K562 (cell line): ENCODE measurements at regions not wholly inside any gene's neighbourhood (a gene's known extent, or its start where the extent isn't known, plus 50 kb on each side); places are given as distances from the start of the nearest gene placed in this dataset.

Experiments
- BRF2 ChIP-seq: IDR thresholded peaks from 3 replicates; pipeline ENCODE4 v1.6.1; 2011; ENCODE audit warnings: borderline replicate concordance, mild to moderate bottlenecking; ENCODE audit not compliant: insufficient read length, insufficient read depth
- FOXJ3 ChIP-seq: sonication (generic); formaldehyde crosslinking; IDR thresholded peaks from 2 replicates; pipeline ENCODE4 v1.4.0; 2020; ENCODE audit warnings: mild to moderate bottlenecking, missing genetic modification reagents
- HDGF ChIP-seq: fragments of 450-650 bp; IDR thresholded peaks from 2 replicates; pipeline ENCODE4 v1.6.1; 2016
- NCOR1 ChIP-seq: fragments of 450-650 bp; IDR thresholded peaks from 2 replicates; pipeline ENCODE4 v1.6.1; 2016; ENCODE audit warnings: mild to moderate bottlenecking, moderate library complexity
- ZNF639 ChIP-seq, 2 experiments: fragments of 200-800 bp in 1 of 2; sonication (Bioruptor generic) in 1 of 2; sonication (generic) in 1 of 2; formaldehyde crosslinking in 1 of 2; IDR thresholded peaks in 1 of 2; conservative IDR thresholded peaks in 1 of 2; 2 replicates each; pipeline versions ENCODE4 v1.5.0 to v1.6.1; 2016 to 2020; ENCODE audit warnings: missing compliant biosample characterization in 1 of 2, missing genetic modification characterization in 1 of 2, missing genetic modification reagents in 1 of 2

DNA sequence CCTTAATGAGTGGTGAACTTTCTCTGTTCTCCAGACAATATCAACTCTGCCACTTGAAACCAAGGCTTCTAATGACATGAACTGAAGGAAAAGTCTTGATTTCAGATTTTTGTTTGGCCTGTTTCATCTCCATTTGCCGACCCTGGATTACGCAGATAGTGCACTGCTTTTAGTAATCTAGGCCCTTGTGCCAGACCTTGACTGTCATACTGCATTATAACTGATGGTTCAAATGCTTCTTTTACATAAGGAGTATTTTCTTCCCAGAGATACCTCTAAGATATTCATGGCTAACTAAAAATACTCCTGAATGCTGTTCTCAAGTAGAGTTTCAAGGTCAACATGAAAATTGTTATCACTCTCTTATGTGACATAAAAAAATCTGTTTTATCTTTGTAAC lies 238.7 kb upstream of the SEMA6A start:
- TF ChIP-seq BRF2: no peak
- TF ChIP-seq NCOR1: no peak
- TF ChIP-seq HDGF: no peak
- no peak for TF ChIP-seq ZNF639 (CRISPR knock-in tag; conservative IDR thresholded peaks at IDR 0.05 in 1 of 2, IDR thresholded peaks at IDR 0.05 in 1 of 2)
- no peak for TF ChIP-seq FOXJ3
